GM21723 (cell line): ENCODE measurements at regions not wholly inside any gene's neighbourhood (a gene's known extent, or its start where the extent isn't known, plus 50 kb on each side); places are given as distances from the start of the nearest gene placed in this dataset.
"Not testable (repeated sequence)": the region's sequence is repeated elsewhere in the genome, so short reads cannot be mapped to it uniquely, and the experiment has no call there.

ENCODE experiments used
- ATAC-seq: cut with Tn5 transposase; IDR thresholded peaks from one replicate; pipeline ENCODE4 v1.9.1; 2021; ENCODE audit warnings: mild to moderate bottlenecking, moderate library complexity; ENCODE audit not compliant: unreplicated experiment

GRCh38 chr10:130345728-130346127 is 209.5 kb downstream of the GLRX3 start:
- ATAC-seq = no peak

GRCh38 chr10:130350996-130351395 is 214.8 kb downstream of the GLRX3 start:
- ATAC-seq = no peak

- no peak for ATAC-seq
These were observed 215.5 kb downstream of the GLRX3 start for GRCh38 chr10:130351466-130352290.

GRCh38 chr10:130352291-130352645 is 216.1 kb downstream of the GLRX3 start:
- ATAC-seq = no peak

GRCh38 chr10:130353928-130354572 is 217.9 kb downstream of the GLRX3 start:
- ATAC-seq = no peak

GRCh38 chr10:130354573-130354954 is 218.4 kb downstream of the GLRX3 start:
- no peak for ATAC-seq

- ATAC-seq = no peak
These were observed 219.0 kb downstream of the GLRX3 start for GRCh38 chr10:130354976-130355795.

GRCh38 chr10:130356429-130356828 is 220.2 kb downstream of the GLRX3 start:
- ATAC-seq = not testable (repeated sequence)

- ATAC-seq = no peak
These were observed 221.0 kb downstream of the GLRX3 start for GRCh38 chr10:130357226-130357625.

GRCh38 chr10:130357951-130358350 is 221.8 kb downstream of the GLRX3 start:
- ATAC-seq = no peak

- ATAC-seq = no peak
These were observed 222.9 kb downstream of the GLRX3 start for GRCh38 chr10:130358981-130359650.

- ATAC-seq = no peak
These were observed 223.5 kb downstream of the GLRX3 start for GRCh38 chr10:130359711-130360110.

- no peak for ATAC-seq
These were observed 224.7 kb downstream of the GLRX3 start for GRCh38 chr10:130360826-130361311.

- no peak for ATAC-seq
These were observed 225.3 kb downstream of the GLRX3 start for GRCh38 chr10:130361351-130362105.

- ATAC-seq = no peak
These were observed 226.1 kb downstream of the GLRX3 start for GRCh38 chr10:130362308-130362761.

GRCh38 chr10:130363051-130363450 is 226.9 kb downstream of the GLRX3 start:
- no peak for ATAC-seq

- ATAC-seq = no peak
These were observed 227.8 kb downstream of the GLRX3 start for GRCh38 chr10:130363899-130364445.

- no peak for ATAC-seq
These were observed 228.6 kb downstream of the GLRX3 start for GRCh38 chr10:130364631-130365411.
